ENCODE measurements at regions not wholly inside any gene's neighbourhood (a gene's known extent, or its start where the extent isn't known, plus 50 kb on each side); places are given as distances from the start of the nearest gene placed in this dataset.

DNA sequence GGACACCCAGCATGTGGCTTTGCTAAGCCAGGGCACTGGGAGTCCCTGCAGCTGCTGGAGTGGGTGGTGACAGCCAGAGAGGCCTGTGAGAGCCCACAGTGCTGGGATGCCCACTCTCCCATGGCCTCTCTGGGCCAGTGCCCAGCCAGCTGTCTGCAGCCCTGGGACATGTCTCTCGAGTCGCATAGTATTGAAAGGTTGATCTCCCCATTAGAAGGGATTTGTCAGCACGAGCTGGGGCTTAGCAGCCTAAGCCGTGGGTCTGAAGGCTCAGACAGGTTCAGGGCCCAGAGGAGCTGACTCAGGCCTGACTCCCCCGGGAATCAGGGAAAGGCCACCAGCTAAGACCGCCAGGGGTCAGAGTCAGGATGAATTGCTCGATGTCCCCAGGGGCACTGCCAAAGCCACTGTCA is 53.5 kb downstream of the FOXD2 start:
- TF ChIP-seq, protein P1, sequence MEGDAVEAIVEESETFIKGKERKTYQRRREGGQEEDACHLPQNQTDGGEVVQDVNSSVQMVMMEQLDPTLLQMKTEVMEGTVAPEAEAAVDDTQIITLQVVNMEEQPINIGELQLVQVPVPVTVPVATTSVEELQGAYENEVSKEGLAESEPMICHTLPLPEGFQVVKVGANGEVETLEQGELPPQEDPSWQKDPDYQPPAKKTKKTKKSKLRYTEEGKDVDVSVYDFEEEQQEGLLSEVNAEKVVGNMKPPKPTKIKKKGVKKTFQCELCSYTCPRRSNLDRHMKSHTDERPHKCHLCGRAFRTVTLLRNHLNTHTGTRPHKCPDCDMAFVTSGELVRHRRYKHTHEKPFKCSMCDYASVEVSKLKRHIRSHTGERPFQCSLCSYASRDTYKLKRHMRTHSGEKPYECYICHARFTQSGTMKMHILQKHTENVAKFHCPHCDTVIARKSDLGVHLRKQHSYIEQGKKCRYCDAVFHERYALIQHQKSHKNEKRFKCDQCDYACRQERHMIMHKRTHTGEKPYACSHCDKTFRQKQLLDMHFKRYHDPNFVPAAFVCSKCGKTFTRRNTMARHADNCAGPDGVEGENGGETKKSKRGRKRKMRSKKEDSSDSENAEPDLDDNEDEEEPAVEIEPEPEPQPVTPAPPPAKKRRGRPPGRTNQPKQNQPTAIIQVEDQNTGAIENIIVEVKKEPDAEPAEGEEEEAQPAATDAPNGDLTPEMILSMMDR (conservative IDR thresholded peaks at IDR 0.05): no peak
- no peak for TF ChIP-seq EZH2 (IDR thresholded peaks at IDR 0.05; ENCODE audit: low read depth)
